Mesothelial cell of epicardium (in vitro differentiated cells): ENCODE measurements at regions not wholly inside any gene's neighbourhood (a gene's known extent, or its start where the extent isn't known, plus 50 kb on each side); places are given as distances from the start of the nearest gene placed in this dataset.

Experiments
- DNase-seq, 2 experiments: peaks; one replicate each; pipeline ENCODE4 v3.0.0; 2021; ENCODE audit warnings: low spot score in 2 of 2; ENCODE audit not compliant: unreplicated experiment in 2 of 2
- H3K27ac Mint-ChIP-seq: 2 replicates; pipeline ENCODE4 v1.8.0; 2021; ENCODE audit warnings: mixed read lengths
- H3K27me3 Mint-ChIP-seq: 2 replicates; pipeline ENCODE4 v1.8.0; 2021; ENCODE audit warnings: low read depth, mixed read lengths
- H3K36me3 Mint-ChIP-seq: 2 replicates; pipeline ENCODE4 v1.8.0; 2021; ENCODE audit warnings: mixed read lengths
- H3K4me1 Mint-ChIP-seq: 2 replicates; pipeline ENCODE4 v1.8.0; 2021; ENCODE audit warnings: mixed read lengths
- H3K4me3 Mint-ChIP-seq: 2 replicates; pipeline ENCODE4 v1.8.0; 2021; ENCODE audit warnings: mild to moderate bottlenecking, moderate library complexity, mixed read lengths
- H3K9me3 Mint-ChIP-seq: 2 replicates; pipeline ENCODE4 v1.8.0; 2021; ENCODE audit warnings: mixed read lengths
- CTCF ChIP-seq: fragments of 200-600 bp; sonication (generic); IDR thresholded peaks from one replicate; pipeline ENCODE4 v1.5.0; 2021; ENCODE audit warnings: antibody characterized with exemption; ENCODE audit not compliant: unreplicated experiment

- H3K36me3 Mint-ChIP-seq, result no peaks in the 10 kb centered on the region
- H3K4me1 Mint-ChIP-seq, result peaks cover 10% of the 10 kb centered on the region
- no peak overlapping the region for H3K27ac Mint-ChIP-seq
- TF ChIP-seq CTCF, result no peak
- no peaks in the 10 kb centered on the region for H3K27me3 Mint-ChIP-seq
- no peak overlapping the region for H3K4me3 Mint-ChIP-seq
- peaks cover 7% of the 10 kb centered on the region for H3K9me3 Mint-ChIP-seq
- DNase-seq, result no peak
Observed at GRCh38 chr14:50036211-50036610, 80.2 kb downstream of the VCPKMT start.

- Mint-ChIP-seq H3K27ac (no peak overlapping the region), H3K4me3 (no peak overlapping the region), H3K27me3 (no peaks in the 10 kb centered on the region), H3K36me3 (no peaks in the 10 kb centered on the region), H3K9me3 (peaks cover 7% of the 10 kb centered on the region), H3K4me1 (peaks cover 10% of the 10 kb centered on the region)
- DNase-seq, result no peak
- TF ChIP-seq CTCF, result no peak
Observed at GRCh38 chr14:50036637-50037036, 79.7 kb downstream of the VCPKMT start.

GRCh38 chr14:50037240-50037639 lies 79.1 kb downstream of the VCPKMT start:
- H3K27ac Mint-ChIP-seq, result no peak overlapping the region
- peaks cover 7% of the 10 kb centered on the region for H3K9me3 Mint-ChIP-seq
- H3K4me1 Mint-ChIP-seq, result peaks cover 10% of the 10 kb centered on the region
- no peaks in the 10 kb centered on the region for H3K36me3 Mint-ChIP-seq
- H3K4me3 Mint-ChIP-seq, result no peak overlapping the region
- no peak for DNase-seq
- H3K27me3 Mint-ChIP-seq, result no peaks in the 10 kb centered on the region
- no peak for TF ChIP-seq CTCF

GRCh38 chr14:50037852-50038251 lies 78.5 kb downstream of the VCPKMT start:
- H3K9me3 Mint-ChIP-seq, result peaks cover 7% of the 10 kb centered on the region
- H3K36me3 Mint-ChIP-seq, result no peaks in the 10 kb centered on the region

GRCh38 chr14:50038398-50039119 lies 77.8 kb downstream of the VCPKMT start:
- peaks cover 7% of the 10 kb centered on the region for H3K9me3 Mint-ChIP-seq
- DNase-seq, result no peak
- H3K27ac Mint-ChIP-seq, result no peak overlapping the region
- peaks cover 10% of the 10 kb centered on the region for H3K4me1 Mint-ChIP-seq
- H3K27me3 Mint-ChIP-seq, result no peaks in the 10 kb centered on the region
- no peaks in the 10 kb centered on the region for H3K36me3 Mint-ChIP-seq
- no peak overlapping the region for H3K4me3 Mint-ChIP-seq
- TF ChIP-seq CTCF, result no peak

More at GRCh38 chr14:50037852-50038251, 78.5 kb downstream of the VCPKMT start:
- no peak for DNase-seq
- no peaks in the 10 kb centered on the region for H3K27me3 Mint-ChIP-seq
- no peak for TF ChIP-seq CTCF
- peaks cover 10% of the 10 kb centered on the region for H3K4me1 Mint-ChIP-seq
- H3K4me3 Mint-ChIP-seq, result no peak overlapping the region
- no peak overlapping the region for H3K27ac Mint-ChIP-seq
